GM23338 (cell line): ENCODE measurements at regions not wholly inside any gene's neighbourhood (a gene's known extent, or its start where the extent isn't known, plus 50 kb on each side); places are given as distances from the start of the nearest gene placed in this dataset.

Experiments used
- ATAC-seq: fragments of 200-7000 bp; cut with Tn5 transposase; 3 replicates; pipeline ENCODE4 v1.9.1; 2020
- DNase-seq: peaks from one replicate; pipeline ENCODE4 v3.0.0-alpha.2; 2015; ENCODE audit warnings: low spot score
- H2AFZ ChIP-seq: fragments of 200-600 bp; sonication (generic); 2 replicates; pipeline ENCODE4 v1.8.0; 2016; ENCODE audit warnings: antibody characterized with exemption, mild to moderate bottlenecking, moderate library complexity
- H3F3A ChIP-seq: fragments of 200-600 bp; sonication (generic); replicated peaks from 2 replicates; pipeline ENCODE4 v1.8.0; 2017; ENCODE audit warnings: antibody characterized with exemption, mixed run types, low read depth
- H3K27ac ChIP-seq: fragments of 200-600 bp; sonication (generic); 2 replicates; pipeline ENCODE4 v1.6.1; 2016; ENCODE audit warnings: low read depth
- H3K27me3 ChIP-seq: fragments of 200-600 bp; sonication (generic); 2 replicates; pipeline ENCODE4 v1.8.0; 2016; ENCODE audit warnings: mild to moderate bottlenecking, mixed run types, moderate library complexity; ENCODE audit not compliant: insufficient read depth
- H3K36me3 ChIP-seq: fragments of 200-600 bp; sonication (generic); 2 replicates; pipeline ENCODE4 v1.8.0; 2016; ENCODE audit warnings: mild to moderate bottlenecking; ENCODE audit not compliant: insufficient read depth
- H3K4me1 ChIP-seq: fragments of 200-600 bp; sonication (generic); 2 replicates; pipeline ENCODE4 v1.8.0; 2016; ENCODE audit warnings: mild to moderate bottlenecking, moderate library complexity; ENCODE audit not compliant: insufficient read depth
- H3K4me2 ChIP-seq: fragments of 200-600 bp; sonication (generic); 2 replicates; pipeline ENCODE4 v1.7.1; 2017; ENCODE audit warnings: mixed run types
- H3K4me3 ChIP-seq: fragments of 200-600 bp; sonication (generic); 2 replicates; pipeline ENCODE4 v1.6.1; 2016; ENCODE audit warnings: mixed run types
- H3K79me2 ChIP-seq: fragments of 200-600 bp; sonication (generic); replicated peaks from 2 replicates; pipeline ENCODE4 v1.8.0; 2017; ENCODE audit warnings: mild to moderate bottlenecking; ENCODE audit not compliant: insufficient read depth
- H3K9me2 ChIP-seq: fragments of 200-600 bp; sonication (generic); 2 replicates; pipeline ENCODE4 v1.8.0; 2017; ENCODE audit not compliant: insufficient read depth
- H4K20me1 ChIP-seq: fragments of 200-600 bp; sonication (generic); replicated peaks from 2 replicates; pipeline ENCODE4 v1.8.0; 2017; ENCODE audit warnings: mild to moderate bottlenecking; ENCODE audit not compliant: insufficient read depth
- H3K27ac Mint-ChIP-seq: 2 replicates; pipeline ENCODE4 v1.8.0; 2020; ENCODE audit warnings: inconsistent platforms, mild to moderate bottlenecking, moderate library complexity, mixed read lengths
- H3K27me3 Mint-ChIP-seq: 3 replicates; pipeline ENCODE4 v1.8.0; 2022; ENCODE audit warnings: low read depth, mild to moderate bottlenecking, moderate library complexity, mixed read lengths, inconsistent platforms; ENCODE audit not compliant: insufficient read depth, poor library complexity
- H3K36me3 Mint-ChIP-seq: 3 replicates; pipeline ENCODE4 v1.8.0; 2021; ENCODE audit warnings: low read depth, mild to moderate bottlenecking, inconsistent platforms, moderate library complexity, mixed read lengths
- H3K4me1 Mint-ChIP-seq: 3 replicates; pipeline ENCODE4 v1.8.0; 2020; ENCODE audit warnings: mild to moderate bottlenecking, inconsistent platforms, mixed read lengths
- H3K4me3 Mint-ChIP-seq: 3 replicates; pipeline ENCODE4 v1.8.0; 2021; ENCODE audit warnings: moderate library complexity, mild to moderate bottlenecking, inconsistent platforms, mixed read lengths
- H3K9me3 Mint-ChIP-seq: 3 replicates; pipeline ENCODE4 v1.8.0; 2020; ENCODE audit warnings: moderate library complexity, mild to moderate bottlenecking, inconsistent platforms, mixed read lengths
- CREB1 ChIP-seq: fragments of 250-450 bp; sonication (Bioruptor Pico); IDR thresholded peaks from 2 replicates; pipeline ENCODE4 v1.5.0; 2020; ENCODE audit warnings: low read depth, mild to moderate bottlenecking, moderate library complexity
- CTCF ChIP-seq, 2 experiments: fragments of 200-600 bp in 1 of 2; sonication (generic) in 1 of 2; conservative IDR thresholded peaks; 2 replicates each; pipeline versions ENCODE4 v1.5.1 to v1.6.1; 2016 to 2017; ENCODE audit warnings: antibody characterized with exemption in 2 of 2, low read depth in 2 of 2, mild to moderate bottlenecking in 2 of 2, moderate library complexity in 1 of 2
- ETS1 ChIP-seq: IDR thresholded peaks from 2 replicates; pipeline ENCODE4 v1.6.1; 2016; ENCODE audit warnings: antibody characterized with exemption
- EZH2 ChIP-seq: fragments of 200-600 bp; sonication (generic); IDR thresholded peaks from one replicate; pipeline ENCODE4 v1.8.0; 2017; ENCODE audit warnings: antibody characterized with exemption, mild to moderate bottlenecking, low read depth; ENCODE audit not compliant: unreplicated experiment
- EZH2phosphoT487 ChIP-seq: fragments of 200-600 bp; sonication (generic); IDR thresholded peaks from one replicate; pipeline ENCODE4 v1.8.1; 2018; ENCODE audit warnings: antibody characterized with exemption; ENCODE audit not compliant: unreplicated experiment
- JUNB ChIP-seq: IDR thresholded peaks from one replicate; pipeline ENCODE4 v1.6.1; 2016; ENCODE audit warnings: antibody characterized with exemption; ENCODE audit not compliant: unreplicated experiment
- NANOG ChIP-seq: IDR thresholded peaks from 2 replicates; pipeline ENCODE4 v1.6.1; 2016; ENCODE audit warnings: antibody characterized with exemption, borderline replicate concordance
- POLR2AphosphoS5 ChIP-seq: IDR thresholded peaks from 2 replicates; pipeline ENCODE4 v1.6.1; 2016; ENCODE audit warnings: antibody characterized with exemption, low read depth
- REST ChIP-seq: IDR thresholded peaks from one replicate; pipeline ENCODE4 v1.6.1; 2018; ENCODE audit warnings: antibody characterized with exemption; ENCODE audit not compliant: unreplicated experiment
- STAT1 ChIP-seq: IDR thresholded peaks from one replicate; pipeline ENCODE4 v1.6.1; 2016; ENCODE audit warnings: antibody characterized with exemption; ENCODE audit not compliant: unreplicated experiment
- ZNF114 ChIP-seq: fragments of 250-450 bp; sonication (Bioruptor Pico); IDR thresholded peaks from 2 replicates; pipeline ENCODE4 v1.5.0; 2020; ENCODE audit warnings: mild to moderate bottlenecking, moderate library complexity
- ZNF331 ChIP-seq: fragments of 250-450 bp; sonication (Bioruptor Pico); IDR thresholded peaks from 2 replicates; pipeline ENCODE4 v1.5.0; 2020; ENCODE audit warnings: low read depth, mild to moderate bottlenecking, moderate library complexity

- Histone ChIP-seq H3K9me2 (no peaks in the 10 kb centered on the region), H3K4me3 (no peak overlapping the region), H3K4me1 (no peaks in the 10 kb centered on the region), H3F3A (no peaks in the 10 kb centered on the region), H4K20me1 (no peaks in the 10 kb centered on the region), H2AFZ (no peak overlapping the region), H3K4me2 (no peak overlapping the region), H3K79me2 (no peaks in the 10 kb centered on the region), H3K36me3 (no peaks in the 10 kb centered on the region), H3K27me3 (no peaks in the 10 kb centered on the region), H3K27ac (no peak overlapping the region)
- DNase-seq (no peak), ATAC-seq (no peak)
- Mint-ChIP-seq H3K27ac (no peak overlapping the region), H3K36me3 (no peaks in the 10 kb centered on the region), H3K4me3 (no peak overlapping the region), H3K27me3 (no peaks in the 10 kb centered on the region), H3K4me1 (peaks cover 3% of the 10 kb centered on the region), H3K9me3 (no peaks in the 10 kb centered on the region)
- TF ChIP-seq JUNB: no peak
- TF ChIP-seq ZNF331 (CRISPR knock-in tag): no peak
- TF ChIP-seq ETS1: no peak
- TF ChIP-seq REST: no peak
- no peak for TF ChIP-seq EZH2phosphoT487
These were observed 654.9 kb upstream of the SYT4 start for GRCh38 chr18:43932140-43932539.

- Mint-ChIP-seq H3K9me3 (no peaks in the 10 kb centered on the region), H3K4me3 (no peak overlapping the region), H3K27ac (peak overlapping the region; percentile 8; the same call in 1 of the 2 replicates), H3K4me1 (peaks cover 3% of the 10 kb centered on the region), H3K27me3 (no peaks in the 10 kb centered on the region), H3K36me3 (no peaks in the 10 kb centered on the region)
- H3K36me3 ChIP-seq: no peaks in the 10 kb centered on the region
- peak overlapping the region; percentile 95 for H2AFZ ChIP-seq
- ATAC-seq (no peak), DNase-seq (no peak)
- H3K4me2 ChIP-seq: no peak overlapping the region
- no peaks in the 10 kb centered on the region for H3K4me1 ChIP-seq
- no peak overlapping the region for H3K4me3 ChIP-seq
- no peaks in the 10 kb centered on the region for H4K20me1 ChIP-seq
- no peak overlapping the region for H3K27ac ChIP-seq
- H3F3A ChIP-seq: no peaks in the 10 kb centered on the region
- H3K9me2 ChIP-seq: no peaks in the 10 kb centered on the region
- TF ChIP-seq POLR2AphosphoS5: no peak
- TF ChIP-seq CTCF (conservative IDR thresholded peaks at IDR 0.05; ENCODE audit: low read depth in 2 of 2): no peak
- TF ChIP-seq CREB1 (CRISPR knock-in tag): no peak
- TF ChIP-seq EZH2: no peak
- no peak for TF ChIP-seq ZNF331 (CRISPR knock-in tag)
- no peak for TF ChIP-seq REST
- no peak for TF ChIP-seq NANOG
- TF ChIP-seq ZNF114: no peak
- no peak for TF ChIP-seq STAT1
- no peak for TF ChIP-seq JUNB
- no peaks in the 10 kb centered on the region for H3K27me3 ChIP-seq
- H3K79me2 ChIP-seq: no peaks in the 10 kb centered on the region
These were observed 655.9 kb upstream of the SYT4 start for GRCh38 chr18:43933177-43933576.
